Sigmoid colon (tissue), 6 donors: ENCODE measurements at regions not wholly inside any gene's neighbourhood (a gene's known extent, or its start where the extent isn't known, plus 50 kb on each side); places are given as distances from the start of the nearest gene placed in this dataset.

ENCODE experiments used
- DNase-seq: peaks from one replicate; pipeline ENCODE4 v3.0.0-alpha.2; 2019
- H3K27ac ChIP-seq, 4 donors: fragments of 200-600 bp; sonication (generic); one replicate each; pipeline ENCODE4 v1.5.1; 2016 to 2019; ENCODE audit warnings: mild to moderate bottlenecking in 1 of 4
- H3K27me3 ChIP-seq, 3 donors: fragments of 200-600 bp; sonication (generic); one replicate each; pipeline ENCODE4 v1.5.1; 2019; ENCODE audit warnings: mild to moderate bottlenecking in 1 of 3
- H3K36me3 ChIP-seq, 4 donors: fragments of 200-600 bp; sonication (generic); one replicate each; pipeline ENCODE4 v1.5.1; 2016 to 2019
- H3K4me1 ChIP-seq, 4 donors: fragments of 200-600 bp; sonication (generic); one replicate each; pipeline ENCODE4 v1.5.1; 2017 to 2019
- H3K4me3 ChIP-seq, 4 donors: fragments of 200-600 bp; sonication (generic); one replicate each; pipeline ENCODE4 v1.5.1; 2017 to 2019; ENCODE audit warnings: mild to moderate bottlenecking in 2 of 4, moderate library complexity in 1 of 4
- H3K9me3 ChIP-seq, 4 donors: fragments of 200-600 bp in 3 of 4; sonication (generic) in 3 of 4; one replicate each; pipeline versions ENCODE4 v1.5.1 to v1.6.1; 2013 to 2019
- CTCF ChIP-seq, 4 experiments: fragments of 450-650 bp in 3 of 4; fragments of 200-600 bp in 1 of 4; IDR thresholded peaks; one replicate each; pipeline ENCODE4 v1.5.1; 2016 to 2019; ENCODE audit warnings: antibody characterized with exemption in 4 of 4, mild to moderate bottlenecking in 3 of 4, moderate library complexity in 2 of 4
- EP300 ChIP-seq, 4 donors: sonication (generic); formaldehyde crosslinking; IDR thresholded peaks; one replicate each; pipeline ENCODE4 v1.6.1; 2017; ENCODE audit warnings: antibody characterized with exemption in 4 of 4
- POLR2A ChIP-seq, 2 donors: fragments of 450-650 bp; IDR thresholded peaks; one replicate each; pipeline ENCODE4 v1.6.1; 2016; ENCODE audit warnings: antibody characterized with exemption in 2 of 2, mild to moderate bottlenecking in 2 of 2, moderate library complexity in 2 of 2
- POLR2AphosphoS5 ChIP-seq, 4 donors: sonication (generic); formaldehyde crosslinking; IDR thresholded peaks; one replicate each; pipeline ENCODE4 v1.6.1; 2017; ENCODE audit warnings: antibody characterized with exemption in 4 of 4
- WGBS, 2 donors: extraction: QIAGEN DNeasy Blood & Tissue Kit; methylation state at CpG; one replicate each; pipeline ENCODE4 v1.1.7; 2013; 5-methylcytosine and 5-hydroxymethylcytosine counted together
- intact Hi-C: fragments of 100-400 bp; cut with DNase I; formaldehyde crosslinking; loops from one replicate; pipeline ENCODE4 v1.15.1; 2023
- donor health status: healthy with polysubstance abuse.
- donor health status: healthy.

DNA sequence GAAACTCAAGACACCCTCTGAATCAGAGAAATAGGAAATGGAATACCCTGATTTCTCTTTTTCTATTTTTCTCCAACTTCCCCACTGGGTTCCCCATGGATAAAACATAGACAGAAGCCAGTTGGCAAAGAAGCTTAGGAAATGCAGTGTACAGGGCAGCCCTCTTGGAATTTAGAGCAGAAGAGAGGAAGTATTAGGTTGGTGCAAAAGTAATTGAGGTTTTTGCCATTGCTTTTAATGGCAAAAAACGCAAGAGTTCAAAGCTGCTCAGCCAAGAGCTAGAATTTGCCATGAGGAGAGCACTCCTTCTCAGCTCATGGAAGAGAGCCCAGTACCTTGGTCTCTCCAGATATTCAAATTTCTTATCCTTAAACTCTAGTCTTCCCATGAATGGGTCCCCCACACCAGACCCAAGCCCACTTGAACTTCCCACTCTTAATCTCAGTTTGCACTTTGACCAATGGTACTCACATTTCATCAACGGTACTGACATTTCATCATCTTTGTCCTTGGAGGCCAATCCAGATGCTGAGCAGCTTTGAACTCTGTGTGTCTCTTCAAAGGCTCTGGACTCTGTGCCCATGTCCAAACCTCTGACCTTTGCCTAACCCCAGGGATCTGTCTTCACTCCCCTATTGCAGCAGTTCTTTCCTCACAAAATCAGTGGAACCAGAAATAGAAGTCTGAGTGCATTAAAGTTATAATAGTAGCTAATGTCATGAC lies 73.2 kb upstream of the PPP1R3C start:
- intact Hi-C loops: no loop called here
- no peaks in the 10 kb centered on the region for H3K9me3 ChIP-seq
- no peaks in the 10 kb centered on the region for H3K27me3 ChIP-seq
- 78 to 89% methylated on average over 2 of the region's 2 CpGs for WGBS, 2 donors
- DNase-seq: no peak
- no peaks in the 10 kb centered on the region for H3K36me3 ChIP-seq
- no peak overlapping the region for H3K4me3 ChIP-seq
- H3K27ac ChIP-seq: no peak overlapping the region
- H3K4me1 ChIP-seq: no peaks in the 10 kb centered on the region
- TF ChIP-seq EP300 (IDR thresholded peaks at IDR 0.05) (no peak), POLR2A (IDR thresholded peaks at IDR 0.05) (no peak), CTCF (IDR thresholded peaks at IDR 0.05) (no peak), POLR2AphosphoS5 (IDR thresholded peaks at IDR 0.05) (no peak)

- intact Hi-C loops: no loop called here
- H3K9me3 ChIP-seq: no peaks in the 10 kb centered on the region
- WGBS, 2 donors: 47 to 61% methylated on average over 4 of the region's 4 CpGs
Observed at GRCh38 chr10:91702620-91703019, 69.7 kb upstream of the PPP1R3C start.

GRCh38 chr10:91700788-91701444 lies 68.0 kb upstream of the PPP1R3C start:
- 85 to 89% methylated on average over 5 of the region's 5 CpGs for WGBS, 2 donors
- intact Hi-C loops: no loop called here

More at GRCh38 chr10:91702620-91703019, 69.7 kb upstream of the PPP1R3C start:
- no peak overlapping the region for H3K4me3 ChIP-seq
- TF ChIP-seq EP300 (IDR thresholded peaks at IDR 0.05) (no peak), POLR2A (IDR thresholded peaks at IDR 0.05) (no peak), CTCF (IDR thresholded peaks at IDR 0.05) (no peak), POLR2AphosphoS5 (IDR thresholded peaks at IDR 0.05) (no peak)
- no peak overlapping the region for H3K27ac ChIP-seq
- H3K4me1 ChIP-seq: no peaks in the 10 kb centered on the region
- no peaks in the 10 kb centered on the region for H3K36me3 ChIP-seq
- no peaks in the 10 kb centered on the region for H3K27me3 ChIP-seq
- no peak for DNase-seq

GRCh38 chr10:91700273-91700672 lies 67.4 kb upstream of the PPP1R3C start:
- H3K4me3 ChIP-seq: no peak overlapping the region
- no peaks in the 10 kb centered on the region for H3K36me3 ChIP-seq
- no peaks in the 10 kb centered on the region for H3K27me3 ChIP-seq
- H3K9me3 ChIP-seq: no peaks in the 10 kb centered on the region
- intact Hi-C loops: no loop called here
- DNase-seq: no peak
- TF ChIP-seq CTCF (IDR thresholded peaks at IDR 0.05) (no peak), POLR2A (IDR thresholded peaks at IDR 0.05) (no peak), EP300 (IDR thresholded peaks at IDR 0.05) (no peak), POLR2AphosphoS5 (IDR thresholded peaks at IDR 0.05) (no peak)
- H3K4me1 ChIP-seq: no peaks in the 10 kb centered on the region
- H3K27ac ChIP-seq: no peak overlapping the region
- WGBS, 2 donors: 72 to 81% methylated on average over 5 of the region's 5 CpGs

More at GRCh38 chr10:91700788-91701444, 68.0 kb upstream of the PPP1R3C start:
- Histone ChIP-seq H3K27me3 (no peaks in the 10 kb centered on the region), H3K36me3 (no peaks in the 10 kb centered on the region), H3K4me3 (no peak overlapping the region), H3K9me3 (no peaks in the 10 kb centered on the region), H3K4me1 (no peaks in the 10 kb centered on the region), H3K27ac (no peak overlapping the region)
- TF ChIP-seq EP300 (IDR thresholded peaks at IDR 0.05): no peak
- no peak for TF ChIP-seq CTCF (IDR thresholded peaks at IDR 0.05)
- TF ChIP-seq POLR2AphosphoS5 (IDR thresholded peaks at IDR 0.05): no peak
- no peak for TF ChIP-seq POLR2A (IDR thresholded peaks at IDR 0.05)
- no peak for DNase-seq
